ENCODE measurements at regions not wholly inside any gene's neighbourhood (a gene's known extent, or its start where the extent isn't known, plus 50 kb on each side); places are given as distances from the start of the nearest gene placed in this dataset.

DNA sequence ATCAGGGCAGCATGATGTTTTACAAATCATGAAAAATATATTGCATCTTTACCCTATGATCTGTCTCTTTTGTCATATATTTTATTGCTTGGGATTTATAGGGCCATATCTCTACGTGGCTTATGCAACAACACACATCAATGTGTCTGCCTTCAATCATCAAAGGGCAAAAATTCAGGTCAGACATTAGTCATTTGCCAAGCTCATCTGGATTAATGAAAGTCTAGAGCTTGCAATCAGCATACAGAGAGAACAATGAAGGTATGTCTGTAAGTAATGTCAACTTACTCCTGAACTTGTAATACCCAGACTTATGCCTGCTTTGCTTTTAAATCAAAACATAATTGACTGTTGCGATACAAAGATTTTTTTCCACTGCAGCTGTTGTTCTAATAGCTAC, 282.7 kb downstream of the HAO1 start:
- DNase-seq, result no peak

GRCh38 chr20:7660165-7660564, 280.1 kb downstream of the HAO1 start:
- DNase-seq, result no peak

- DNase-seq, result no peak
These were observed 274.9 kb downstream of the HAO1 start for GRCh38 chr20:7665376-7665775.

DNA sequence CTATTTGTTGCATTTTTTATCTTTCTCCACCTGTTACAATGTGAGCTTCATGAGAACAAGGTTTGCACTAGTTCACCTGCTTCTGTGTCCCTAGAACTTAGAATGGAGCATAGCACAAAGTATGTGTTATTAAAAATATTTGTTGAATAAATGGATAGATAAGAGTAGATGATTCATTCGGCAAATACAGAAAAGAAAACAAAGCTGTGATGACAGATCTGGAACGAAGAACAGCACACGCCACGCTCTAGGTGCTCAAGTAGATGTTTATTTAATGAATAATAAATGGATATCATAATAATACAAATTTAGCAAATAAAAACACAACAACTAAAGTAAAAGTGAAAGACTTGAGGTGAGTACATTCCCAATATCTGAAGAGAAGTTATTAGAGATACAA, 273.1 kb downstream of the HAO1 start:
- no peak for DNase-seq

GRCh38 chr20:7672571-7672970, 267.7 kb downstream of the HAO1 start:
- DNase-seq, result peak; percentile 49

DNA sequence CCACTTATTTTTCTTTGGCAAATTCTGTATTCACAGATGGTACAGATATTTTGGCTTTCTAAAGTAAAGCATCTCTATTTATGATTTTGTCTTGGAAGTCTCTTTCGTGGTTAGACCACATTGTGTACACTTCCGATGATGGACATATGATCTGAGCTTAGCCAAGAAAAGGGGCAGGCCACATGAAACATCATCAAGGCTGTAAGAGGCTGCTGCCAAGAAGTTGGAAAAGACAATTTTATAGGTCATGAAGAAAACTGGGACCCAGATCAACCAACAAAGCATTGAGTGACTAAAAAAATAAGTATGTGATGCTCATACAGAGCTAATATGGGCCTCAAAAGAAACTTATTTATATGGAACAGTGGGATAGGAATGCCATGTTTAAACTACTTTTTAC, 266.4 kb downstream of the HAO1 start:
- DNase-seq, result no peak

DNA sequence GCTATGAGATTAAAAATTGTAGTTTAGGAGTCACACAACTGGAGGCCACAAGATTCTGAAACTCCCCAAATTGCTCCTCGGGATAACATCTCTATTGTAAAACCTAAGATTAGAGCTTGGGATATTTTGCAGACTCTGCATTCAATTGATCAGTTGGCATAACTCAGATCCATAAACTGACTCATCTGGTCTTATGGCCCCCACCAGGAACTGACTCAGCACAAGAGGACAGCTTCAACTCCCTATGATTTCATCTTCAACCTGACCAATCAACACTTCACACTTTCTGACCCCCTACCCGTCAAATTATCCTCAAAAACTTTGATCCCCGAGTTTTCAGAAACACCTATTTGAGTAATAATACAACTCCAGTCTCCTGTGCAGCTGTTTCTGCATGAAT, 257.3 kb downstream of the HAO1 start:
- no peak for DNase-seq

- no peak for DNase-seq
These were observed 253.2 kb downstream of the HAO1 start for GRCh38 chr20:7687065-7687464.

DNA sequence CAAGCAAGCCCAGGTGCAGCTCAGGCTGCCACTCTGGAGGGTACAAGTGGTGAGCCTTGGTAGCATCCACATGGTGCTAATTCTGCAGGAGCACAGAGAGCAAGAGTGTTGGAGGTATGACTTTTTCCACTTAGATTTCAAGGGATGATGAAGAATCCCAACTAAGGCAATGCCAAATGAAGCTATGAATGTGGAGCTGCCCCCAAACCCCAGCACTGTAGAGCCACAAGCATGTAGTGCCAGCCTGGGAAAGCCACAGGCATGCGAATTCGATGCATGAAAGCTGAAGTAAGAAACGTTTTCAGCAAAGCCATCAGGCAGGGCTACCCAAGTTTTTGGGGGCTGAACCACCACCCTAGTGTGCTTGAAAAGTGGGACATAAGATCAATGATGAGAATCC, 251.1 kb downstream of the HAO1 start:
- DNase-seq, result no peak

- no peak for DNase-seq
These were observed 248.5 kb downstream of the HAO1 start for GRCh38 chr20:7691647-7692269.

DNA sequence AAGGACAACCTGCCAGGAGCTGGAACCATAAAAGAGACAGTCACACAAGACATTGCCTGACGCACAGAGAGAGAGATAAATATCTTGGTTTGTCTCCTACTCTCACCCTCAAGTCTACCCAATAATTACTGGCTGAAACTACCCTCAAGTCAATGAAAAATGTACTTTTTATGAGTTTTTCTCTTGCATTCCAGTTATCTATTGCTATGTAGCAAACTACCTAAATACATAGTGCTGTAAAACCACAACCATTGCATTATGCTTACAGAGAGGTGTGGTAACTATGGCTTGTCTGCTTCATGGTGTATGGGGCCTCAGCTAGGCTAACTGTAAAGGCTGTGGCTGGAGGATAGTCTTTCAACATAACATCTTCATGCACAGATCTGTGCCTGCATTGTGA, 247.8 kb downstream of the HAO1 start:
- DNase-seq, result no peak

DNA sequence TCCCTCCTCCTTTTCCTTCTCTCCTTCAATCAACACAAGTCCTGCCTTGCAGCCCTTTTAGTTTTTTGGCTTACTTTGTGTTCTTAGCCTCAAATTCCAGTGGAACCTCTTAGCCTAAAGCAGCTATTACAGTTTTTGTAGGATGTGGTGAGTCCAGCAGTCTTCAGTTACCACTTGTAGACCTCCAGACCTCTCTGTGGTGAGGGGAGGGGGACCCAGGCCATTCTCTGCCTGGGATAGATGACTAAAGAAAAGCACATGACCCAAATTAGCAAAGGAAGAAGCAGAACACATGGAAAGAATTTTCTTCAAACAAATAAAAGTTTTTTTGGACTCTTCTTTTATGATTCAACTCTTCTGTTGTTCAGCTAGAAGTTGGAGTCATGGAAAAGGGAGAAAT, 246.5 kb downstream of the HAO1 start:
- DNase-seq, result no peak

DNA sequence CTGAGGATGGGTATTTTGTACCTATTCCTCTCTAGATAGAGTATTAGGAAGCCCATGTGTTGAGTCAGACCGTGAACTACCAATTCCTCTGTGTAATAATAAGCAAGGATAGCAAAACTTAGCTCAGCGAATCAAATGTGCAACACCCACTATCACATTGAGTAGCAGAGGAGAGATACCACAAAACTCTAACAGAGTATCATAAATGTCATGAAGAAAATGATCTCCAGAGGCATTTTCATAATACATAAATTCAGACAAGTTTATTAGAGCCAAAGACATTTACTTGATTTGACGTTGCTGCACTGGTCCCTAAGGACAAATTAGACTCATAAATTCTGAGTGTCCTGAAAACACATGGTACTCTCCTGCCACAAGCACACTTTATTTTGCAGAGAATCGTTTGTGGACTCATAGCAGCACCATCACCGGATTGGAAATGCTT, 245.2 kb downstream of the HAO1 start:
- no peak for DNase-seq

DNA sequence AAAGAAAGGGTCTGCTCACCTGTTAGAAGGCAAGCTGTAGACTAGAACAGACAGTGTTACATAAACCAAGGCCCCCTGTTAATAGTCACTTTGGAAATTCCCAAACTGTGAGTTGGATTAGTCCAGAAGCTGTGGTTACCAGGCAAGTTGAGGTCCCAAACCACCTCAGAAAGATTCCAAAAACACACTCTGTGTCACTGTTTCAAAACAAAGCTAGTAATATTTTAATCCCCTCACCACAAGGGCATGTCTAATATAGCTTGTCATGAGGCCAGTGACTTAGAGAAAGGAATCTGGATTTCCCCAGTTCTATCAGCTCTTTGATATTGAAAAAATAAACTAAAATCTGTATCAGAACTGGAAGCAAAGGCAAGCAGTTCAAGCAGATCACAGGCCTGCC, 244.6 kb downstream of the HAO1 start:
- DNase-seq, result no peak

DNA sequence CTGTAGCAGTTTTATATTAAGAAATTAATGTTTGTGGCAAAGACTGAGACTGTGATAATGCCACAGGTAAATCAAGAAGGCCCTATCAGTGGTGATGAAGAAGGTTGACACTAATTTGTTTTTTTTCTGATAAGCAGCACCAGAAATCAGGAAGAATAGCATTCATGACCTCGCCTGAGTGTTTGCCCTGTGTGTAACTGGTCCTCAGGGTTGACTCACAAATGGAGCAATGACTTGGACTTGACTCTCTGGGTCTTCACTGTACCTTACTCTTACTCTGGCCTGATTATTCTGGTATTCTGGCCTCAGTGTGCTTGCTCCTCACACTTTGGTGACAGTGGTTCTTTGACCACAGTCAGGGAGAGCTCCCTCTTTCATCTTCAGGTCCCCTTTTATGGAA, 243.9 kb downstream of the HAO1 start:
- DNase-seq, result no peak

- DNase-seq, result no peak
These were observed 238.1 kb downstream of the HAO1 start for GRCh38 chr20:7702141-7702540.

DNA sequence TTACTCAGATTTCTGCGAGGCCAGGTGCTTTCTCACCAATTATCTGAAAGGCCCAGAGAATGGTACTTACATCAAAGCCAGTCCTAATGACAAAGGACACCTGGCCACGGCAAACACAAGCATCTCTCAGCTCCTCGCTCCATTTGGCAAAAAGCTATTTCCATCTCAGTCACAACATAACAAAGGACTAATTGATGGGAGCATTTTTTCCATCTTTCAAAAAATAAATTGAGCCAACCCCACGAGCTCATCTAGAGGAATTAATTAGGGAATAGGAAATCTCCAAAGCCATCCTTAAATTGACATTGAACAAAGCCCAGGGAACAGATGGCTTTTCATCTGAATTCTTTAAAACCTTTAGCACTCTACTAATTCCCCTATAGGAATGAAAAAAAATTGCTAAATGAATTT, 236.7 kb downstream of the HAO1 start:
- DNase-seq, result peak; percentile 95

DNA sequence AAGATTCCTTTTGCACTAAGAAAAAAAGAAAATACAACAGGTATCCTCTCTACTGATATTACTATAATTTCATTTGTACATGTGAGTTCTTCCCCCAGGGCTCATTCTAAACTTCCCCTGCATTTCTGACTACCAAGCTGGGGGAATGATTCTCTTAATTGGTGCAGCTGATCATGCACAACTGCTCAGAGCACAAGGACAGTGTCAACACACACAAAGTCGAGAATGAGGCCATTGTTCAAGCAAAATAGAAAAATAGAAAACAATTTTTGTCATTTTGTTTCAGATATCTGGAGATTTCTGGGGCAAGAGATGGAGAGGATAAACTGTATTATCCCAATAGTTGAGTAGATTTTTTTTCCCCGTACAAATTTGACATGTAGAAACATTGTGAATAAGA, 236.3 kb downstream of the HAO1 start:
- peak; percentile 44 for DNase-seq

DNA sequence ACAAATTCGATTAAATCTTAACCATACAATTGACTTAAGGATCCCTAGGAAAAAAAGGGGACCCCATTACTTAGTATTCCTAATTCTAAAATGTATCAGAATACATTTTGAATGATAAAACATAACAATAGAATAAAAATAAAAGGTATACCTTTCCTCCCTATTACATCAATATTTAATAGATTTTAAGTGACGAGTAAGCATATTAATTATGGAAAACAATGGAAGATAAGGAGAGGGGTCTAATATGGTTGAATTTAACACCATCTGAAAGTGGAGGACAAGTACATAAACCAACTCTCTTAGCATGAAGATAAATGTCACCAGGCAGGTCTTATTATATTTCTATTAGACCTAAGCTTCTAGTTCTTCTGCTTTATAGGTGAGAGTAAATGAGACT, 232.1 kb downstream of the HAO1 start:
- no peak for DNase-seq

- no peak for DNase-seq
These were observed 231.5 kb downstream of the HAO1 start for GRCh38 chr20:7708782-7709181.

- DNase-seq, result no peak
These were observed 229.8 kb downstream of the HAO1 start for GRCh38 chr20:7710440-7710839.

DNA sequence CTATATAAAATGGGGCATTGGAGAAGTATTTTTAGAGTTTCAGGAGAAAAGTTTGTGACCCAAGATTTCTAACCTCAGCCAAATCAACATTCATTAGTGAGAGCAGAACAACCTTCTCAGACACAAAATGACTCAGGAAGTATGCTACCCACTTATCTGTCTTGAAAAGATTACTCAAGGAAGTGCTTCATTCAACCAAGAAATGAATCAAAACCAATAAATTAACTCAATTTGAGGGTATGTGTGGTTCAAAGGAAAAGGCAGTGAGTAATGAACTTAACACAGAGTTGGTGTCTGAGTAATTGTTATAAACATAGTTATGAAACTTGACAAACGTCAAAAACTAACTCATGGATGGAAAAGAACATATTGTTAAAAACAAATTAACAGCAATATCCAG, 227.6 kb downstream of the HAO1 start:
- DNase-seq, result no peak

DNA sequence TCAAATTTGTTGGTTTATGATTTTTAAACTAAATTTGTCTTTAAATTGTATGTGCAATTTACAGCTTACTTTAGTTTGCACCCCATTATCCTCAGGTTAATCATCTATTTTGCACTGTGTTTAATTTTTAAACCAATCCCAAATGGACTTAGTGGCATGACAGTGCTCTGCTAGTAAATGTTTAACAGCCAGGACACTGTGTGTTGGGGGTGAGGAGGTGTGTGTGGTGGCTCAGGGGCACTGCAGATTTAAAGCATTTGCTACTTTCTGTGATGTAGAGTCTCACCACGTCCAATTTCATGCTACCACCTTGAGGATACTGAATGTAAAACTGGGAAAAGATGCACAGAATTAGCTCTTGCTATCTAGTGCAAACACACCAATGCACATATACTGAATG, 225.7 kb downstream of the HAO1 start:
- peak; percentile 16 for DNase-seq

DNA sequence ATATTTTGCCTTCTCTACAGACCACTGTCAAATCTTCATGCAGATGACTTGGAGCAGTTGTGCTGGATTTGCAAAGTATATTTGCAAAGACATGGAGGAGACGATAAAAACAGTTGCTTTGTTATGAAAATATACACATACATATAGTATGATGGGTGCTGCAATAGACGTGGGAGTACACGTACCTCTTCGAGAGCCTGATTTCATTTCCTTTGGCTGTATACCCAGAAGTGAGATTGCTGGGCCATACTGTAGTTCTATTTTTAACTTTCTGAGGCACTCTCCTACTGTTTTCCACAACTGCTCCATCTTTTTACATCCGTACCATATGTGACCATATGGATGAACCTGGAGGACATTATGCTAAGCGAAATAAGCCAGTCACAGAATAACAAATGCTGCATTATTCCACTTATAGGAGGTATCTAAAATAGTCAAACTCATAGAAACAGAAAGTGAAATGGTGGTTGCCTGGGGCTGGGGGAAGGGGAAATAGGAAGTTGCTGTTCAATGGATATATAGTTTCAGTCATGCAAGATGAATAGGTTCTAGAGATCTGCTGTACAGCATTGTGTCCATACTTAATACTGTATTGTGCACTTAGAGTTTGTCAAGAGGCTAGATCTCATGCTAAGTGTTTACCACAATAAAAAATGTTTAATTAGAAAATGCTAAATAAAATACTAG, 223.8 kb downstream of the HAO1 start:
- DNase-seq, result no peak

- DNase-seq, result no peak
These were observed 217.7 kb downstream of the HAO1 start for GRCh38 chr20:7722564-7722963.
